Ishikawa (cell line): ENCODE measurements at regions not wholly inside any gene's neighbourhood (a gene's known extent, or its start where the extent isn't known, plus 50 kb on each side); places are given as distances from the start of the nearest gene placed in this dataset.

Source experiments
- CEBPB ChIP-seq: IDR thresholded peaks from 2 replicates; pipeline ENCODE4 v1.6.1; 2012
- CREB1 ChIP-seq: IDR thresholded peaks from 2 replicates; pipeline ENCODE4 v1.6.1; 2012; ENCODE audit warnings: low read depth
- EGR1 ChIP-seq: IDR thresholded peaks from 2 replicates; pipeline ENCODE4 v1.6.1; 2012
- EP300 ChIP-seq: IDR thresholded peaks from 2 replicates; pipeline ENCODE4 v1.6.1; 2012; ENCODE audit warnings: borderline replicate concordance
- FOXM1 ChIP-seq: IDR thresholded peaks from 2 replicates; pipeline ENCODE4 v1.6.1; 2012; ENCODE audit warnings: low read depth, borderline replicate concordance
- MAX ChIP-seq: IDR thresholded peaks from 2 replicates; pipeline ENCODE4 v1.6.1; 2012
- RAD21 ChIP-seq: IDR thresholded peaks from 2 replicates; pipeline ENCODE4 v1.6.1; 2012; ENCODE audit warnings: low read depth
- REST ChIP-seq: IDR thresholded peaks from 2 replicates; pipeline ENCODE4 v1.6.1; 2012; ENCODE audit warnings: low read depth, mild to moderate bottlenecking
- TAF1 ChIP-seq: IDR thresholded peaks from 2 replicates; pipeline ENCODE4 v1.6.1; 2012; ENCODE audit warnings: low read depth, mild to moderate bottlenecking
- TCF12 ChIP-seq: IDR thresholded peaks from 2 replicates; pipeline ENCODE4 v1.6.1; 2012; ENCODE audit warnings: low read depth
- TEAD4 ChIP-seq: IDR thresholded peaks from 2 replicates; pipeline ENCODE4 v1.6.1; 2012
- YY1 ChIP-seq: IDR thresholded peaks from 2 replicates; pipeline ENCODE4 v1.6.1; 2012; ENCODE audit warnings: low read depth
- ZBTB7A ChIP-seq: IDR thresholded peaks from 2 replicates; pipeline ENCODE4 v1.6.1; 2012; ENCODE audit warnings: low read depth

GRCh38 chr16:16863672-16864071, 484.7 kb downstream of the NPIPA7 start:
- TF ChIP-seq CEBPB (no peak), EP300 (no peak), RAD21 (no peak), TAF1 (no peak), TEAD4 (no peak), MAX (no peak), YY1 (no peak), ZBTB7A (no peak), TCF12 (no peak), REST (no peak), EGR1 (no peak), FOXM1 (no peak), CREB1 (no peak)
